SU-DHL-6 (cell line): ENCODE measurements at regions not wholly inside any gene's neighbourhood (a gene's known extent, or its start where the extent isn't known, plus 50 kb on each side); places are given as distances from the start of the nearest gene placed in this dataset.

Source experiments
- CTCF ChIP-seq: fragments of 200-600 bp; sonication (generic); IDR thresholded peaks from one replicate; pipeline ENCODE4 v1.5.1; 2017; ENCODE audit warnings: antibody characterized with exemption, mild to moderate bottlenecking, low read length, moderate library complexity; ENCODE audit not compliant: insufficient read depth, poor library complexity, severe bottlenecking
- EZH2phosphoT487 ChIP-seq: fragments of 200-600 bp; sonication (generic), shearing (Covaris generic); conservative IDR thresholded peaks from 2 replicates; pipeline ENCODE4 v1.6.1; 2018; ENCODE audit warnings: mild to moderate bottlenecking, antibody characterized with exemption, low read length, moderate library complexity, mixed read lengths

- TF ChIP-seq CTCF (no peak), EZH2phosphoT487 (no peak)
Measured at GRCh38 chr9:6096821-6097220, 81.4 kb upstream of the RANBP6 start.
